ENCODE measurements at regions not wholly inside any gene's neighbourhood (a gene's known extent, or its start where the extent isn't known, plus 50 kb on each side); places are given as distances from the start of the nearest gene placed in this dataset.

GRCh38 chr15:85972805-85973540, 106.7 kb upstream of the AGBL1 start:
- no peak overlapping the region for H3K27ac ChIP-seq
- TF ChIP-seq, protein P1, sequence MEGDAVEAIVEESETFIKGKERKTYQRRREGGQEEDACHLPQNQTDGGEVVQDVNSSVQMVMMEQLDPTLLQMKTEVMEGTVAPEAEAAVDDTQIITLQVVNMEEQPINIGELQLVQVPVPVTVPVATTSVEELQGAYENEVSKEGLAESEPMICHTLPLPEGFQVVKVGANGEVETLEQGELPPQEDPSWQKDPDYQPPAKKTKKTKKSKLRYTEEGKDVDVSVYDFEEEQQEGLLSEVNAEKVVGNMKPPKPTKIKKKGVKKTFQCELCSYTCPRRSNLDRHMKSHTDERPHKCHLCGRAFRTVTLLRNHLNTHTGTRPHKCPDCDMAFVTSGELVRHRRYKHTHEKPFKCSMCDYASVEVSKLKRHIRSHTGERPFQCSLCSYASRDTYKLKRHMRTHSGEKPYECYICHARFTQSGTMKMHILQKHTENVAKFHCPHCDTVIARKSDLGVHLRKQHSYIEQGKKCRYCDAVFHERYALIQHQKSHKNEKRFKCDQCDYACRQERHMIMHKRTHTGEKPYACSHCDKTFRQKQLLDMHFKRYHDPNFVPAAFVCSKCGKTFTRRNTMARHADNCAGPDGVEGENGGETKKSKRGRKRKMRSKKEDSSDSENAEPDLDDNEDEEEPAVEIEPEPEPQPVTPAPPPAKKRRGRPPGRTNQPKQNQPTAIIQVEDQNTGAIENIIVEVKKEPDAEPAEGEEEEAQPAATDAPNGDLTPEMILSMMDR (conservative IDR thresholded peaks at IDR 0.05), result no peak

- TF ChIP-seq, protein P1 (conservative IDR thresholded peaks at IDR 0.05), result no peak
- H3K27ac ChIP-seq, result no peak overlapping the region
These were observed 105.9 kb upstream of the AGBL1 start for GRCh38 chr15:85973584-85974347.

- TF ChIP-seq, protein P1 (conservative IDR thresholded peaks at IDR 0.05), result no peak
- H3K27ac ChIP-seq, result no peak overlapping the region
These were observed 105.3 kb upstream of the AGBL1 start for GRCh38 chr15:85974348-85974705.

DNA sequence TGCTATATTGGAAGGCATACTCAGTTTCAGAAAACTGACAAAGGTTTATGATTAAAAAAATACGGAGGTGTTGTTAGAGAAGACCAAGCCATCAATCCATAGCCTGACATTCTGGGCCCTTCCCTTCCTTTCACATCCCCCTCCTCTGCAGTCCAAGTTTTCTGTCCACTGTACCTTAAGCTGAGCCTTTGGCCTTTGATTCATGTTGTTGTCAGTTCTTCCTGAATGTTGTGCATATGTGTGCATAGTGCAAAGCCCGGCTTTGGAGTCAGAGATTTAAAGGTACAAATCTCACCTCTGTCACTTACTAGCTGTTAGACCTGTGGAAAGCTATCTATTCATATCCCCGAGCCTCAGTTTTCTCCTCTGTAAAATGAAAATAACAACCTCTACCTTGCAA, 104.9 kb upstream of the AGBL1 start:
- TF ChIP-seq, protein P1 (conservative IDR thresholded peaks at IDR 0.05), result no peak
- no peak overlapping the region for H3K27ac ChIP-seq

DNA sequence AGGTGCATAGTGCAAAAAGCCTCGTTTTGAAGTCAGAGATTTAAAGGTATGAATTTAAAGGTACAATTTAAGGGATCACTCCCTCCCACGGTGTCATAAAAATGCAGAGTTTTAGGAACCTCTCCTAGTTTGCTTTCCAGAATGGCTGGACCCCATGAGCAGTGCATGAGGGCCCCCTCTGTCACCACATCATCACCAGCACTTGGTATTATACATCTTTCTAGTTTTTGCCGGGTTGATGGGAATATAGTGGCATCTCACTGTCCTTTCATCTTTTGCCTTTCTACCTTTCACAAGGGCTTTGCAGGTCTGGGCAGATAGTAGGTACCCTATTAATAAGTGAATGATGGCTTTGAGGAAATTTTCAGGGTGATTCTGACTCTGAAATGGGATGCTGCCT, 103.6 kb upstream of the AGBL1 start:
- TF ChIP-seq, protein P1 (conservative IDR thresholded peaks at IDR 0.05), result no peak
- H3K27ac ChIP-seq, result no peak overlapping the region

DNA sequence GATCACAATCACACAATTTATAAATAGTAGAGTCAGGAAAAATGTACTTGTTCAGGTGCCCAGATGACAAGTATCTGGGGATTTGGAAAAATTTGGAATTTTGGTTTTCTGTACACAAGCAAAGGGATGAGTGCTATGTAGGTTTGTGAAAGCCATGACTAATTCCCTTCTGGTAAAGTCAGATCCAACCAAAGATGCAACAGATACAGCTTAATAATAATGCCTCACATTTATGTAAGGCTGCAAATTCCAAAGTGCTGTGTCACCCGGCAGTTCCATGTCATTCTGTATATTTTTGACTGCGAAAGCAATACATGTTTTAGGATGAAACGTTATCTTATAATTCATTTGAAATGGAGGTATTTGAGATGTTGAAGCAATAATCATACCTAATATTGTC, 102.7 kb upstream of the AGBL1 start:
- TF ChIP-seq, protein P1 (conservative IDR thresholded peaks at IDR 0.05), result no peak
- no peak overlapping the region for H3K27ac ChIP-seq

DNA sequence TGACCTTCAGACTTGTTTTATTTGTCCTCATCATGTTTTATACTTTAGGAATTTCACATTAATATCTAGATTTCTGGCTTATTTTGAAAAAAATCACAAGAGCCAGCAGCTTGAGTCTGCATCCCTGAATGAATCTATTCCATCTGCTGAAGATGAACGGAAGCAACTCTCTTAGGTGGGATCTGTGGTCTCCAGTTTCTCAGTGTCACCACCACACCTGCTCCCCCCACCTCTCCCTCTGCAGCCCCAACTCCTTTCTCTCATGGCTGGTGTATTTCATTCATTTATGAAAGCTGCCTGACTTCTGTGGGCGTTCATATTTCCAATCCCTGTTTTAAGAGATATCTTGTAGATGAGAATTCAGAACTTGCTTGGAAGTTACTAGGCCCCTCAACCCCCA, 102.1 kb upstream of the AGBL1 start:
- H3K27ac ChIP-seq, result no peak overlapping the region
- TF ChIP-seq, protein P1 (conservative IDR thresholded peaks at IDR 0.05), result no peak
